ENCODE measurements at regions not wholly inside any gene's neighbourhood (a gene's known extent, or its start where the extent isn't known, plus 50 kb on each side); places are given as distances from the start of the nearest gene placed in this dataset.
"Not testable (repeated sequence)": the region's sequence is repeated elsewhere in the genome, so short reads cannot be mapped to it uniquely, and the experiment has no call there.

DNA sequence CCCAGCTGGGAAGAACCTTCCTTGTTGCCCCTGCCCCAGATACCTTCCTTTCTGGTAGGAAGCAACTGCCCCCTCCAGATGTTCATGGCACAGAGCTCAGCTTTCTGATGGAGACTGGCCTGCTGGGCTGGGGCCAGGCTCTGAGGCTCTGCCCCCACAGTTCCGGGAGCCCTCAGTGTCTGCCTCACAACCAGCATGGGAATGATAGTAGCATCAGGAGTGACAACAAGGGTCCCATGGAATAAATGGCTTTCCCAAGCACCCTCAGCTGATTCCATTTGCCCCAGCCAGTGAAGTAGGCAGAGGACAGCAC is 65.6 kb upstream of the IQSEC1 start:
- WGBS, 2 experiments (ENCODE audit: insufficient coverage in 1 of 2, insufficient read length in 1 of 2): 93% methylated on average over 1 of the region's 1 CpG; no CpG with 5 or more reads in 1 of the 2 experiments
- no peak overlapping the region for H3K9ac ChIP-seq (ENCODE audit: extremely low read depth, low read length, poor library complexity, severe bottlenecking)
- no peak overlapping the region for H3K4me3 Mint-ChIP-seq

DNA sequence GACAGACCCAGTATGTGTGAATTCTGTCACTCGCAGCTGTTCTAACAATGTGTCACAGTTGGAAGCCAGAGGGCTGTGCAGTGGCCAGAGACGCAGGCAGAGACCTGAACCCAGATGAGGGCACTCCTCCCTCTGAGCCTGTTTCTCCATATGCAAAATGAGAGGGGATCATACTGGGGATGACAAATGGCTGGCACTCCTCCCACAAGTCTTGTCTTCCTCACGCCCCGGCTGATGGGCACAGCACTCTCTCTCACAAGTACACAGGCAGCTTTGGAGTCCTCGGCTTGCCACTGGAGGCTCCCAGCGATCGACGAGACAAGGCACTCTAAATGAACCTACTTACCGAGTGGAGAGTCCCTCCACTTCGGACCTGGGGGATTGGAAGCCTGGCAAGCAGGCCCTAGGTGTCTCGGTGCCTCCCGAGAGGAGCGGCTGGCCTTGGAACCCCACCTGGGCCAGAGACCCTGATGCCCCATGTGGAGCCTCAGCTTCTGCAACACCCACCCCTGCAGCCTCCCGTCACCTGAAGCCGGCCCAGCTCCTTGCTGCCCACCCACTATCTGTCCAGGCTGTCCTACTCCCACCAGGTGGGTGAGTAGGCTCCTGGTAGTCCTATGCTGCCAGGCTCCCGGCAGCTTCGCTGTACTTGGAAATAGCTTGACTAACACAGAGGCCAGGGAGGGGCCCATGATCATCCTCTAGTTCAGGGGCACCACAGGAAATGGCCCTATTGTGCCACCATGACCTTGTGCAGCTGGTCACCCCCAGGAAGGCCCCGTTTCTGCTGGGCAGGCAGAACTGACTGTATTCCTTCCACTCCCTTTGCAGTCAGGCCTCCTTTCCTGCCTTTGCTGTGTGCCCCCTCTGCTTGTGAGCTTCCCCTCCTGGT is 65.0 kb upstream of the IQSEC1 start:
- no peaks in the 10 kb centered on the region for H3K36me3 Mint-ChIP-seq (ENCODE audit: low read depth)
- 81 to 87% methylated on average over 15 to 18 of the region's 18 CpGs for WGBS, 2 experiments (ENCODE audit: insufficient coverage in 1 of 2, insufficient read length in 1 of 2)
- Histone ChIP-seq H3K9ac (ENCODE audit: extremely low read depth, low read length, poor library complexity, severe bottlenecking) (no peak overlapping the region), H3K4me3 (ENCODE audit: low read length) (no peak overlapping the region), H3K27ac (ENCODE audit: low read depth, low read length) (no peak overlapping the region), H3K27me3 (ENCODE audit: control insufficient read depth, insufficient read depth, low read length, poor library complexity, severe bottlenecking) (no peaks in the 10 kb centered on the region), H3K4me1 (ENCODE audit: control insufficient read depth, insufficient read depth, low read length) (no peaks in the 10 kb centered on the region), H3K9me3 (ENCODE audit: control insufficient read depth, low read length) (no peaks in the 10 kb centered on the region), H3K36me3 (ENCODE audit: control insufficient read depth, insufficient read depth, low read length) (no peaks in the 10 kb centered on the region)
- H3K27me3 Mint-ChIP-seq (ENCODE audit: insufficient read depth): no peaks in the 10 kb centered on the region
- no peak overlapping the region for H3K27ac Mint-ChIP-seq
- TF ChIP-seq, protein P1, sequence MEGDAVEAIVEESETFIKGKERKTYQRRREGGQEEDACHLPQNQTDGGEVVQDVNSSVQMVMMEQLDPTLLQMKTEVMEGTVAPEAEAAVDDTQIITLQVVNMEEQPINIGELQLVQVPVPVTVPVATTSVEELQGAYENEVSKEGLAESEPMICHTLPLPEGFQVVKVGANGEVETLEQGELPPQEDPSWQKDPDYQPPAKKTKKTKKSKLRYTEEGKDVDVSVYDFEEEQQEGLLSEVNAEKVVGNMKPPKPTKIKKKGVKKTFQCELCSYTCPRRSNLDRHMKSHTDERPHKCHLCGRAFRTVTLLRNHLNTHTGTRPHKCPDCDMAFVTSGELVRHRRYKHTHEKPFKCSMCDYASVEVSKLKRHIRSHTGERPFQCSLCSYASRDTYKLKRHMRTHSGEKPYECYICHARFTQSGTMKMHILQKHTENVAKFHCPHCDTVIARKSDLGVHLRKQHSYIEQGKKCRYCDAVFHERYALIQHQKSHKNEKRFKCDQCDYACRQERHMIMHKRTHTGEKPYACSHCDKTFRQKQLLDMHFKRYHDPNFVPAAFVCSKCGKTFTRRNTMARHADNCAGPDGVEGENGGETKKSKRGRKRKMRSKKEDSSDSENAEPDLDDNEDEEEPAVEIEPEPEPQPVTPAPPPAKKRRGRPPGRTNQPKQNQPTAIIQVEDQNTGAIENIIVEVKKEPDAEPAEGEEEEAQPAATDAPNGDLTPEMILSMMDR (conservative IDR thresholded peaks at IDR 0.05): no peak
- H3K4me3 Mint-ChIP-seq: no peak overlapping the region
- DNase-seq: peak; percentile 44
- no peaks in the 10 kb centered on the region for H3K9me3 Mint-ChIP-seq
- H3K4me1 Mint-ChIP-seq: no peaks in the 10 kb centered on the region

More for the DNA sequence above, 65.6 kb upstream of the IQSEC1 start:
- Histone ChIP-seq H3K4me1 (ENCODE audit: control insufficient read depth, insufficient read depth, low read length) (no peaks in the 10 kb centered on the region), H3K27me3 (ENCODE audit: control insufficient read depth, insufficient read depth, low read length, poor library complexity, severe bottlenecking) (no peaks in the 10 kb centered on the region), H3K4me3 (ENCODE audit: low read length) (no peak overlapping the region), H3K27ac (ENCODE audit: low read depth, low read length) (no peak overlapping the region), H3K9me3 (ENCODE audit: control insufficient read depth, low read length) (no peaks in the 10 kb centered on the region), H3K36me3 (ENCODE audit: control insufficient read depth, insufficient read depth, low read length) (no peaks in the 10 kb centered on the region)
- Mint-ChIP-seq H3K36me3 (ENCODE audit: low read depth) (no peaks in the 10 kb centered on the region), H3K4me1 (no peaks in the 10 kb centered on the region), H3K27ac (no peak overlapping the region), H3K9me3 (no peaks in the 10 kb centered on the region), H3K27me3 (ENCODE audit: insufficient read depth) (no peaks in the 10 kb centered on the region)
- DNase-seq: no peak
- TF ChIP-seq, protein P1 (conservative IDR thresholded peaks at IDR 0.05): no peak

DNA sequence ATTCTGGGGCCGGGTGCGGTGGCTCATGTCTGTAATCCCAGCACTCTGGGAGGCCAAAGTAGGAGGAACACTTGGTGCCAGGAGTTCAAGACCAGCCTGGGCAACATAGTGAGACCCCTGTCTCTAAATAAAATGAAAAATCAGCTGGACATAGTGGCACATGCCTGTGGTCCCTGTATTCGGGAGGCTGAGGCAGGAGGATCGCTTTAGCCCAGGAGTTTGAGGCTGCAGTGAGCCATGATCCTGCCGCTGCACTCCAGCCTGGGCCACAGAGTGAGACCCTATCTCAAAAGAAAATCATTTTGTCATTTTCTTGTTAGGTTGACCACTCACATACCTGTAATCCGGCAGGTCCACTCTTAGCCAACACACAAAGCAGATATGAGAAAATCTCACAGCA is 63.6 kb upstream of the IQSEC1 start:
- H3K9ac ChIP-seq (ENCODE audit: extremely low read depth, low read length, poor library complexity, severe bottlenecking); H3K9me3 ChIP-seq (ENCODE audit: control insufficient read depth, low read length); H3K27me3 ChIP-seq (ENCODE audit: control insufficient read depth, insufficient read depth, low read length, poor library complexity, severe bottlenecking); H3K4me3 ChIP-seq (ENCODE audit: low read length); H3K4me3 Mint-ChIP-seq; H3K27me3 Mint-ChIP-seq (ENCODE audit: insufficient read depth); H3K36me3 ChIP-seq (ENCODE audit: control insufficient read depth, insufficient read depth, low read length); H3K9me3 Mint-ChIP-seq; H3K4me1 Mint-ChIP-seq; H3K27ac ChIP-seq (ENCODE audit: low read depth, low read length); H3K4me1 ChIP-seq (ENCODE audit: control insufficient read depth, insufficient read depth, low read length); H3K27ac Mint-ChIP-seq; H3K36me3 Mint-ChIP-seq (ENCODE audit: low read depth): not testable (repeated sequence)
- WGBS, 2 experiments (ENCODE audit: insufficient coverage in 1 of 2, insufficient read length in 1 of 2): 88 to 93% methylated on average over 5 to 6 of the region's 6 CpGs
- DNase-seq: peak; percentile 25

Data from endodermal cell (in vitro differentiated cells).